Activated naive CD4-positive, alpha-beta T cell (primary cell): ENCODE measurements at regions not wholly inside any gene's neighbourhood (a gene's known extent, or its start where the extent isn't known, plus 50 kb on each side); places are given as distances from the start of the nearest gene placed in this dataset.

Source experiments
- DNase-seq, 4 experiments: peaks; one replicate each; lab custom pipeline; 2025; lab: John Stamatoyannopoulos, UW

DNA sequence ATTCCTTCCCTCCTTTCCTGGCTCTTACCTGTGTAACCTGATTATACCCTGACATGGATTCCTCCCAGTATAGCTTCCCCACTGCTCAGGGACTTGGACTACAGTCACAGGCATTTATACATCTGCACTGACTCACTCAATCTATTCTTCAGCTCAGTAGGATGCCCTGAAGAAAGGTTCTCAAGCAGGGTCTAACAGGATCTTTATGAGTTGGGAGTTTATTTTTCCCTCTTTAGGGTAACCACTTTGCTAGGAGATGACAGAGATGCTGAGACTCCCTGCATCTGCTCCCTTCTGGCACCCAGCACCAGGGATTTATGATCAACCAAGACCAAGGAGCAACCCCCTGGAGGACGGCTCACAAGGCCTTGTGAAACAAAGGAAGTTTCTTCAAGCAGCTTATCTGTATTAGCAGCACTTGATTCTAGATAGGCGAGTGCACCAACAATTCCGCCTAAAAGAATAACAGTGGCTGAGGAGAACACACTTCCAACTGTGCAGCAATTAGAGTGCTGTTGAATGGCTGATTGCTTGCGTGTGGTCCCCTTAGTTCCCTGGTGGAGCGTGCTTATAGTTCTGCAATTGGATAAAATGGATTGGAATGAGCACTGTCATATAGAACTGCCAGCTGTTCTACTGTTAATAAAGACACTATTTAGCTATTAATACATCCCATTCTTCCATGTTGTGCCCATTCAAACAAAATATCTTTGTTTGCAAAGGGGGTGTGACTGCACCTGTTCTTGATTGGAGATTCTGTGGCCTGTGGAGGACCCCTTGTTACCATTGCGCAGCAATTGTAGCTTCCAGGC lies 482.6 kb downstream of the ZNF608 start:
- no peak for DNase-seq

DNA sequence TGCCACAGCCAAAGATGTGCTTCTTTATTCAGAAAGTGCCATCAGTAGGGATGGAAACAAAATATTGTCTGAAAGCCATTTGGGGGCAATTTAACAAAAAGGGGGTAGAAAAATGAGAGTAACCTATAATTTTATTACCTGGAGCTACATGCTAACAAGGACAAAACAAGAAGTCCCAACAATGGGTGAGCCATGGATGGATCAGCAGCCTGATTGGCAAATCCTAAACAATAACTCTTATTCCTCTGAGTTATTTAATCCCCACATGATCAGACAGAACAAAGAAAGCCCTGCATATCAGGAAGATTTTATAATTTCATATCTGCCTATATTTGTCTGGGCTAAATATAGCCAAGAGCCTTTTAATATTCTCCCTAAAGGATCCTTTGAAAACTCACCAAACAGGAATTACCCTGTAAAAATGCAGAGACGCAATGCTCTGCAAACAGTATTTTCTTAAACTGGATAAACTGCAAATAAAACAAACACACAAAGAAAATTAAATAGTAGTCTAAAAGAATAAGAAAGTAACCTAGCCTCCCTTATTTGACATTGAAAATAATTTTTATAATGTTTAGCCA lies 483.4 kb downstream of the ZNF608 start:
- no peak for DNase-seq

DNA sequence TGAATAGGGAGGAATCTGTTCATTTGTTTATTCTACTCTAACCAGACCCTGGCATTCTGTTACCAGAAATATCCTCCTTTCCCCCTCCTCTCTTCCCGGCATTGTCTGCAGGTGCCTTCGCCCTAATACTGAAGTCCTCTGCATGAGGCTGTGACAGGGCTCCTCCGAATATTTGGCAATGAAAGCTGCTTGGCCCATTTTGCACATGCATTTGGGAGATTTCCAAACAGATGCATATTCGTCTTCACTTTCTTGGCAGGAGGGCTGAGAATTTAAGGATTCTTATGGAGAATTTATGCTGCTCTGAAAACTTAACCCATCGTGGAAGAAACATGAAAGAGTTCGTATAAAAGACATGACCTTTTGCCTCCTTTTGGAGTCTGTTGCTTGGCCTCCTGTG lies 484.0 kb downstream of the ZNF608 start:
- DNase-seq = no peak

DNA sequence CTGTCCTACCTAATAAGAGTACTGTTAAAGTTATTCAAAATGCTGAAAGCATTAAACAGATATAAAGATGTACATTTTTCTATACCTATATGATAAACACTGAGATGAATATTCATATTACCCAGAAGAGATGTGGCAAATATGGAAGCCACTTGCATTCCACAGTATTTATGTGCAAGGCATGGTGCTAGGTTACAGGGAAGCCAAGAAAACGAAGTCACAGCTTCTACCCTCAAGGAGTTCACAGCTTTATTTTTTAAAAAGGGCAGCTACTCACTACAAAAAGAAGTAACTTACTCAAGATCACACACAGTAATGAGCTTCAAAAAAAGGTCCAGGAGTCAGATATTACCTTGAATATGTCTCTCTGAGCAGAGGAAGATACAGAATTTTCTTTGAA lies 484.6 kb downstream of the ZNF608 start:
- no peak for DNase-seq

DNA sequence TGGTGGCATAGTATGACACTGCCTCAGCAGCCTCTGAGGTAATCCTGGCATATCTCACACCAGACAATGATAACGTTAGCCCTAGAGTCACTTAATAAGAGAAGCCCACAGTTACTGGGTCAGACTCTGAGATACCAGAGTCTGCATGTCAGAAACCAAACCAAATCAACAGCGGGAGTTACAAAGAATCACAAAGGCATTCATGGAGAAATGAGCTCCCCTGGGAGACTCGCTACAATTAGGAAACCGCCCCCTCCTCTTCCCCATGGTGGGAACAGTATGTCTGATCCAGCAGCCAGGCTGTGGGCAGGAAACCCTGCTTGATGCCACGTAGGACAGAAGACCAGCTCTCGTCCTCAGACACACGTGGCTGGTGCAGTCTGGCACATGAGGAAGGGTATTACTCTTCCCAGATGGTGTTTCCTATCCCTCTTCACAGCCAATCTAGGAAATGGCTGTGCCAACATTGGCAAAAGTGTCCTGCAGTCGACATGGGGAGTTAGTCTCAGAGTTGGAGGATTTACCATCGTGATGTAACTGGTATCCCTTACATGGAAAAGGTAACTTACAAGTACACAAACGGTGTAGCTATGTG lies 485.4 kb downstream of the ZNF608 start:
- no peak for DNase-seq

DNA sequence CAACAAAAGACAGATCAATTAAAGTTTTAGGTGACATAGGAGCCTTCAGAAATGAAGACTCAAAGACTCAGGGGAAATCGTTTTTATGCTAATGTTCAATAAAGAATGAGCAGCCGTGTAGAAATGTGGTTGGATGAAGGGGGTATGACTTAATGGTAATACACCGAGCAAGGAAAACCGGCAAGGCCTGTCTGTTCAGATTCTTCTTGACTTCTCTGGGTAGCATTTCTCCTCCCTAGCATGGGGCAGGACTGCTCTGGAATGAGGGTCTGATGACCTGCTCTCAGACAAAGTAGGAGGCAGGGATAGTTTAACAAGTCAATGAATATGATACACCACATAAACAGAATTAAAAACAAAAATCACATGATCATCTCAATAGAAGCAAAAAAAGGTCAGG lies 487.4 kb downstream of the ZNF608 start:
- no peak for DNase-seq

DNA sequence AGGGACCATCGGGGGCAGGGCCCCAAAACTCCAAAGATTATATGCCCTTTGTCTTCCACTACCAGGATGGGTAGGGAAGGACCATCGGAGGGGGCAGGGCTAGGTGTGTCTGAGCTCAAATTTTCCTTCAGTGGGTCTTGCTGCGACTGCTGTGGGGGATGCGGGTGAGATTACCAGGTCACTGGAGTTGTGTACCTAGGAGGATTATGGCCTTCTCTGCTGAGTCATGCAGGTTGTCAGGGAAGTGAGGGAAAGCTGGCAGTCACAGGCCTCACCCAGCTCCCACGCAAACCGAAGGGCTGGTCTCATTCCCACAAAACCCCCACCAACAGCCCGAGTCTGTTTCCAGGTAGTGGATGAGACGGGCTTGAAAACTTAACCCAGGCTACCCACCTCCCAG lies 489.4 kb downstream of the ZNF608 start:
- DNase-seq = no peak

DNA sequence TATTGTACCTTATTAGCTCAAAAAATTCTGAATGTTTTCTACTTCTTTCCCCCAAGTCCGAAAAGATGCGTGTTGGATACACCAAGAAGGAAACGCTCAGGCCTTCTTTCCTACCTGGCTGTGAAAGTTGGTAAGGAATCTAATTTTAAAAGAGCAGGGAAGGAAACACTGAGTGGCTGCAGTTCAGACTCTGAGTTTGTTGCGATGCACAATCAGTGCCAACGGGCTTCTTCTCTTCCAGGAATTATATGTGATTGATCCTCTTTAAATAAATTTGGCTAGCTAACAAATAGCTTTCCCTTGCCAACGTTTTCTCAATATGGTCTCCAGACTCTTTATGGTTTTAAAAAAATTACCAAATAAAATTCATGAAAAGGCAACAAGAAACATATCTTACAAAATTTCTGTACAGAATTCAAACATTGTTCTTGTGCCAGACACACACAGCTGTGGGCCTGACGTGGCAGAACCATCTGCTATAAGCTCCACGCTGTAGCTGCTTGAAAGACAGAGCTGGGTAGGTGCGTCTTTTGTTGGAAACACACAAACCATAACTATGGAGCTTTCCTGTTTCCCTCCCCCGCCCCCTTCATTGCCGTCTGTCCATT lies 493.1 kb downstream of the ZNF608 start:
- DNase-seq = no peak

DNA sequence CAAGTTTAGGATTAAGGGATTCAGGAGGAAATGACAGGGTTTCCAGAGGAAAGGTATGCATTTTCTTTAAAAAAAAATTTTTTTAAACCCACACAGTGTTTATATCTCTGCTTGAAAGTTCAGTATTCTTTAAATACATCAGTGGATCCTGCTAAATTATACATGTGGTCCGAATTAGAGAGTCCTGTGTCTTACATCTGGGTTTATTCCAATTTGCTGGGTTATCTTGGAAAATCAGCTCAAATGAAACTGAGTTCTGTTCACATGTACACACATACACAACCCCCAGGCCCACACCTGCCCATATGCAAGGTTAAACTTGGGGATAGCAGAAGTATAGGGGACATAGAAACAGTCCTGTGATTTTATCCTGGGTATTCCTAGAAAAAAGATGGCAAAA lies 493.7 kb downstream of the ZNF608 start:
- DNase-seq = no peak

DNA sequence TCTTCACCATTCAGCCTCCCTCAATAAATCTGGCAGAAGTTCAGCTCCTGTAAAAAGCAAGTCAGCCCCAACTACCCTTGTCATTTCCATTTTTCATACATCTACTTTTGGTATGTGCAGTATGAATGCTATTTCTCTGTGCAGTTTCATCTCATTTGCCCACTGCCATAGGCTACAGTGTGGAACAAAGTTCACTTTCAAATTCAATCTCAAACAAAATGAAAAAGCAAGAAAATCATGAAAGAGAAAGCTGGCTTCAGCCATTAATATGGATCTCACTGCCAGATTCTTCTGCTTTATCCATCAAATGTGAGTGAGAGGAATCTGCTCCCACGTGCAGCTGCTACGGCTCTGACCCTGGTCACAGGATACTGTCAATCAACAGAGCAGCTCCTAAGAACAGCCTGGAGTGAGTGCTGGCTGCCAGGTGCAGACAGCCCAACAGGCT lies 494.2 kb downstream of the ZNF608 start:
- no peak for DNase-seq

DNA sequence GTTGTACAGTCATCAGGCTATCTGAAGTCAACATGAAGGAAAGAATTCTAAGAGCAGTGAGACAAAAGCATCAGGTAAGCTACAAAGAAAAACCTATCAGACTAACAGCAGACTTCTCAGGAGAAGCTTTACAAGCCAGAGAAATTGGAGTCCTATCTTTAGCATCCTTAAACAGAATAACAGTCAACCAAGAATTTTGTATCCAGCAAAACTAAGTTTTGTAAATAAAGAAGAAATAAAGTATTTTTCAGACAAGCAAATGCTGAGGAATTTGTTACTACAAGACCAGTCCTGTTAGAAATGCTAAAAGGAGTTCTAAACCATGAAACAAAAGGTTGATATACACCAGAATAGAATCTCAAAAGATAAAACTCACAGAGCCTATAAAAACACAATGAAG lies 501.2 kb downstream of the ZNF608 start:
- DNase-seq = no peak

DNA sequence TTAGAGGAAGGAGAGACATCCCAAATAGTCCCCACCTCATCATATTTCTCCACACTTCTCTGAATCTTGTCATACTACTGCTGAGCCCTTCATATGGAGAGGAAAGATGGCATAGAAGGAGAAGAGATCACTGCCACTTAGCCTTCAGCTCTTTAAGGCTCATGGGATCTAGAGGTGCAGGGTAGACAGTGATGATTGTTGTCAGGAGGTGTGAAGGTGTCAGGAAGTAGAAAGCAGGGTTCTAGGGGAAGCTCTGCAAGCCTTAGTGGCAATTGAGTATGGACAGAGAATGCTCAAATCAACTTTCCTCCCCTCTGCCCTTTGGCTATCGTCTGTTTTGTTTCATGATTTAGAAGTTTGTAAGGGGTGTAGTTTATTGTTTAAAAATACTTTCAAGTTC lies 505.7 kb downstream of the ZNF608 start:
- no peak for DNase-seq

DNA sequence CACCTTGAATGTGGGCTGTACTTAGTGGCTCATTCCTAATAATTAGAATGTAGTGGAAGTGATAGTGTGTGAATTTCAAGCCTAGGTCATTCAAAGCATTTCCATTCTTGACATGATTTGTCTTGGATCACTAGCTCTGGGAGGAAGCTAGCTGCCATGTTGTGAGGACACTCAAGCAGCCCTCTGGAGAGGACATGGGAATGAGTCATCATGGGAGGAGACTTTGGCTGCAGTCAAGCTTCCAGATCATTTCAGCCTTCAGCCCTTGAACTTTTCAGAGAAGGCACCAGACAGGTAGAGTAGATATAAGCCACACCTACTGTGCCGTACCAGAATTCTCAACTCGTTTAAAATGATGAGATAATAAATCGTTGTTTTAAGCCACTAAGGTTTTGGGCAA lies 506.9 kb downstream of the ZNF608 start:
- no peak for DNase-seq

DNA sequence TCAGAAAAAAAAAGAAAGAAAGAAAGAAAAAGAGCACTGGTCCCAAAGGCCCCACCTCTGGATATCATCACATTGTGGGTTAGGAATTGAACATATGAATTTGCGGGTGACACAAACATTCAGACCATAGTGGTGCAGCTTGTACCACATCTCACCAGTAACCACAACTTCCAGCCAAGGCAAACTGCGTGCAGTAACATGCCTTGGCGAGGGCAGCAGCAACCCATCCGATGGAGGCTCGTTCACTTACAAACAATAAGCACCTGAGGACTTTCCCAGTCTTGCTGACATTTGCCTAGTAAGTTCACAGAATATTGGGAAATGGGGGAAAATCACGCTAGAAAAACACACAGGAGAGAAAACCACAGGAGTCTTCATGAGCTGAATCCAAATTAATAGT lies 508.1 kb downstream of the ZNF608 start:
- no peak for DNase-seq

DNA sequence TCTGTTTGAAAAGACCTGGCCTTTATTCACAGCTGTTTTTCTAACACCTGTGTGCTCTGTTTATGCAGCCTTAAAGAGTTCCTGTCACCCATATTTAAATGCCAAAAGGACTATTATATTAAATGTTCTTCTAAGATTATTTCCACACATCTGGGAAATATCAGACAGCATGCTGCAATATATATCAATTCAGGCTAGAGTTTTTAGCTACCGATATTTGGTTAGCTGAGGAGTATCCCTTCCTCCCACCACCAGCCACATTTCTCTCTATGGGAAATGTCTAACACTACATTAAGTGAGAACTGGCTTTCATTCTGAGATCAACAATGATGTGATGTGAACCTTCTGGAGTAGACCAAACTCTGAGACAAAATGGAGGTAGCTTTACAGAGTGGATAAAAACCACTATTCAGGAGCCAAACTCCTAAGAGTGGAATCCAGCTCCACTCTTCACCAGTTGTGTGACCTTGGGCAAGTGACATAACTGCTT lies 509.2 kb downstream of the ZNF608 start:
- DNase-seq = no peak

DNA sequence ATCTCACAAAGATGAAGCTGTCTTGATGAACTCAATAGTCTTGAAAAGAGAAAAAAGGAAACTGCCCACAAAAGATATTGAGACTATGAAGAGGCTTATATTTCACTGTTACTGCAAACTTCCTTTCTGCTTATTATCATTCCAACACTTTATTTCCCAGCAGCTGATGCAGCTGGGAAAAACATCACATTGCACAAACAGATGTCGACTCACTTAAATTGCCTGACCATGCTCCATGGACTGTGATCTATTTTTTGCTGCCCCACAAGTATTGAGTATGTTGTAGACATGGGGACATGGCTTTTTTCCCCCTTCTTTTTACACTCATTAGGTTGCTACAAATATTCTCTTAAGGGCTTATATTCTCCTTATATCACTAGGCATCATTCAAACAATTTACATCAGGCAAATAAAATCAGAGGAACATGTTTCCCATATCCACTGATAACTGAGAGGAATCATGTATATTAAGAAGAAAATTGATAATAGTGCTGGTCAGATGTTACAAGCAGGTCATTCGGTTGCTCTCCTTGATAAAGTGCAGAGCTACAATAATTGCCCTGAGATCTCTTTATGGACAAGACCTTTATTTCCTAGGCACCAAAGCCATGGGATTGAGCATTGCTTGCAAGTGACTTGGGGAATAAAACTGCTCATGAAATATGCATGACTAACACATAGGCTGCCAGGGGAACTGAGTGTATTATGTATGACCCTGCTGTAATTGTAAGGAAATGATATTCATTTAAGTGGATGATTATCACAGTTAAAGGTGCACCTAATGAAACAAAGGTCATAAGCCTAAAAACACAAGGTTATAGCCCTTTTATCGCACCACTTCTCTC lies 509.9 kb downstream of the ZNF608 start:
- DNase-seq = no peak

DNA sequence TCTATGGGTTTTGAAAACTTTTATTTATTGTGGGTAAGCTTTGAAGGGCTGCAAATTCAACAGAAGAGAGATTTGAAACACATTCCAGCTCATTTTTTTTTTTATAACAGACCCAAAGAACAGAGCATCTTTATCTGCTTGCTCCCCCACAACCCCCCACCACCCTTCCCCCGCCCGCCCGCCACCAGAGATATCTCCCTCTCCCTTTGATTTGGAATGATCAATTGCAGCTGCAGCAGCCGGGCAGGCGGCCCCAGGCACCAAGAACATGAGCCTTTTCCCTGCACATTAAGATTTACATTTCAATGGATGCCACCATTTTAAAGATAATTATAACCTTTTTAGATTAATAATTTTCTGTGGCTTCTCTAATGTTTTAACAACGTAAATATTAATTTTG lies 510.9 kb downstream of the ZNF608 start:
- no peak for DNase-seq

DNA sequence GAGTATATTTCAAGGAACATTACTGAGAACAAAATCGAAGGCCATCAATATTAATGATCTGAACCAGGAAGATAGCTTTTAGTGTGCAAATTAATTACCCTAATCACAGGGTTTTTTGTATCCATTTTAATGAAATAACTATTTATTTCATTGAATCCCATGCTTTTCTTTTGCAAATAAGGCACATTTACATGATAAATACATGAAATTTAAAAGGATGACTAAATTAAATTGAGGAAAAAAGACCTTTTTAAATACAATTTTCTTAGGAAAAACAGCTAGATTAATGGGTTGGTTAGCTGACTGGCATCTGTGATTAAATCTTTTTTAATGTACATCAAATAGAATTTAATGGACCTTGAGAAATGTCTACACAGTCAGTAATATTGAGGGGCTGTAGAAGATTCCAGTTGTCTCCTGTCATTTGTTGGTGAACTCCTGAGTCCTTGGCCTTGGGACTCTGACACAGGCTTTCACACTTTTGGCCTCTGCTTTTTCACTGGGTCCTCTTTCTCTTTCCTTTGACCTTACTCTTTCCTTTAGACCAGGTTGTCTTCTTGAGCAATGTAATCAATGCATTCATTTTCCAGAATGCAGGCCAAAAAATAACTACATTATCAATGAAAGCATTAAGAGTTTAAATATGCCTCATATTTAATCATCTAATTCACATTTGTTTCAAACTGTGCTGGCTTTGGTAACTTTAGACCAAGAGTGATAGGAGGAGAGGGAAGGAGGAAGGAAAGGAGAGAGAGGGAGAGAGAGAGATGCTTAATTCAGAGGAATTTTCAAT lies 511.5 kb downstream of the ZNF608 start:
- DNase-seq = no peak

DNA sequence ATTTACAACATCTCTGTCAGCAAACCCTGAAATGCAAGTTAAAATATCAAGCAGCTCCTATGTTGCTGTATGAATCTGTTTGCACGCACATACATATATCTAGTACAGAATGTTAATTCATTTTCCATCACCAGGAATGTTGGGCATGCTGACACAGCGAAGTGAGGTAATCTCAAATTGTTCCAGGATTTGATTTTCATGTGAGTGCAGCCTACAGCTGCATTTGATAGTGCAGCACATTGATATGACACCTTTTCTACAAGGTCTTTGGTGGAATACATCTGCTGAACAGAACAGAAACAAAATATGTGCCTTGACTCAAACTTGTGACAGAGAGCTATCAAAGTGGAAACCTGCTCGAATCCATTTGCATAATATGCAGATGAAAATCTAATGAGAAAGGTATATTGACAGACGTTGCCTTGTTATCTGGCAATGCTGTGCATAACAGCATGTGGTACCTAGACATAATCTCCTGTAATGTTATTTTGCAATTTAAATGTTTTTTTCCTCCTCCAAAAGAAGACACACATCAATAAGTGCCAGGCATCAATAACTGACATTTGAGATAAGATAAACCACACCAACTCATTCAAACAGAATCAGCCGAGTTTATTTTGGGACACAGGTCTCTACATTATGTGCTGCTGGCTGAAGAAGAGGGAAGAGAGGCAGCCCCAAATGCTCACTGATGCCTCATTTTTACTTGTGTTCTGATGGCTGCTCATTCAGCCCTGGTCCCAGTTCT lies 512.2 kb downstream of the ZNF608 start:
- DNase-seq = no peak

DNA sequence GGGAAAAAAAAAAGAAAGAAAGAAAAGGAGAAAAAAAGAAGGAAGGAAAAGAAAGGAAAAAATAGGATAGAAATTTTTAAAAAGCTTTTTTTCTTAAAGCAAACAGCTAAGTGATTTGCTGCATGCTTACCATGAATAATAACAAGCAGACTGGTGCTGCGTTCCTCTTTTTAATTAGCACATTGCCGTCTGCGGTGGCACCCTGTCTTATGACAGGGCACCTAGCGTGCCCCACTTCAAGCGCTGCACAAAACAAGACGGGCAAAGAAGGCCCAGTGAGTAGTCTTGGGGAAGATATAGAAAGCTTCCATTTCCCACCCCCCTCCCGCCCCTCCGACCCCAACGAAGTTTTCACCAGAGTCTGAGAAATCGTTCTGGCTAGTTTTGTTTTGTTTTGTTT lies 513.9 kb downstream of the ZNF608 start:
- DNase-seq = no peak
